ENCODE measurements at regions not wholly inside any gene's neighbourhood (a gene's known extent, or its start where the extent isn't known, plus 50 kb on each side); places are given as distances from the start of the nearest gene placed in this dataset.
"Not testable (repeated sequence)": the region's sequence is repeated elsewhere in the genome, so short reads cannot be mapped to it uniquely, and the experiment has no call there.

DNA sequence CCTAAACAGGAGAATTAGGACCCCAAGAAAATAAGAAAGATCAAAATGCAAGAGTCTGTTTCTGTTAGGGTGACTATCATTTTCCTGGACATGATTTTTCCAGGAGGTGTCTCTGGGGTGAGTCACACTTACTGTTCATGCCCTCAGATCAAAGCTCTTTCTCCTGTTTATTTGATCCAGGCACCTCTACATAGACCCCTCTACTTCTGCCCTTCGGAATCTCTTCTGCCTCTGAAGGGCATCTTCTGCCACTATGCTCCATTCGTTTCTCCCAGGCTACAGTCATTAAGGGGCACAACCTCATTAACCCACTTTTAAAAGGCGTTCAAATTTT lies 1328.0 kb downstream of the GATA3 start:
- DNase-seq (ENCODE audit: extremely low read depth in 1 of 2, low read depth in 1 of 2): no peak

GRCh38 chr10:9390516-9390915 lies 1336.0 kb downstream of the GATA3 start:
- DNase-seq (ENCODE audit: extremely low read depth in 1 of 2, low read depth in 1 of 2): no peak

- DNase-seq (ENCODE audit: extremely low read depth in 1 of 2, low read depth in 1 of 2): no peak
Observed at GRCh38 chr10:9399275-9399983, 1344.9 kb downstream of the GATA3 start.

GRCh38 chr10:9402067-9402466 lies 1347.6 kb downstream of the GATA3 start:
- DNase-seq (ENCODE audit: extremely low read depth in 1 of 2, low read depth in 1 of 2): not testable (repeated sequence)

GRCh38 chr10:9402507-9403195 lies 1348.2 kb downstream of the GATA3 start:
- not testable (repeated sequence) for DNase-seq (ENCODE audit: extremely low read depth in 1 of 2, low read depth in 1 of 2)

- DNase-seq (ENCODE audit: extremely low read depth in 1 of 2, low read depth in 1 of 2): not testable (repeated sequence)
Observed at GRCh38 chr10:9407201-9407600, 1352.7 kb downstream of the GATA3 start.

DNA sequence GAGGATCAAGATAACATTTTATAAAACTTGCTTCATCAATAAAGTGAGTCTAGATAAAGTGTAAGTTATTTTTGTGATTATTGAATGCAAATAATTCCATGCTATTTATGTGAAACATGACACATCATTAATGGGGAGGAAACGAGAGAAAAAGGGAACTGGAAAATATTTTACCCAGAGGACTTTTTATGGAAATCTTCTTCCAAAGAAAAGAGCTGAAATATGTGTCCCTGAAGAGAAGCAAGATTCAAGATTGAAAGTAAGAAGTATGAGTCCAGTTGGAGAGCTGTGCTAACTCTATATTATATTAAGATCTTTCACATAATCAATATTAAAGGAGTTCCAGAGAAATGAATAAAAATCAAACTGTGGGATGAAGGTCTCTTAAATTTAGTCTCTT lies 1361.8 kb downstream of the GATA3 start:
- no peak for DNase-seq (ENCODE audit: extremely low read depth in 1 of 2, low read depth in 1 of 2)

GRCh38 chr10:9419757-9420156 lies 1365.3 kb downstream of the GATA3 start:
- no peak for DNase-seq (ENCODE audit: extremely low read depth in 1 of 2, low read depth in 1 of 2)

GRCh38 chr10:9427209-9427608 lies 1372.7 kb downstream of the GATA3 start:
- DNase-seq (ENCODE audit: extremely low read depth in 1 of 2, low read depth in 1 of 2): no peak

GRCh38 chr10:9437131-9437530 lies 1382.6 kb downstream of the GATA3 start:
- no peak for DNase-seq (ENCODE audit: extremely low read depth in 1 of 2, low read depth in 1 of 2)

DNA sequence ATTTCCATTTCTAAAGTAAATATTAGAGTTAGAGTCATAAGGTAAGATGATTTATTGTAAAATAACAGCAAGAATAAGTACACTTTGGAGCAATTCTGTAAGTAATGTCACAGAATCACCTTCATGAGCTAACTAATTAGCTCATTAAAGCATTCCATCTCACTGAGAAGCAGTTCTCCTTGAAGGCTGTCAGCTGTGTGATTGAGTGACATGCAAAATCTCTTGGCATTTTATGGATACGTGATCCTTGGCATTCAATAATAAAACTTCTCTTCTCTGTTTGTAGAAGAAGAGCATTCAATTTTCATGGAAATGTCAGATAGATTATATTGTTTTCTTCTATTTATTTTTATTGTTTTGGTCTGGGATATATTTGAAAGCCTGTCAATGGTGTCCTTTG lies 1389.3 kb downstream of the GATA3 start:
- no peak for DNase-seq (ENCODE audit: extremely low read depth in 1 of 2, low read depth in 1 of 2)

DNA sequence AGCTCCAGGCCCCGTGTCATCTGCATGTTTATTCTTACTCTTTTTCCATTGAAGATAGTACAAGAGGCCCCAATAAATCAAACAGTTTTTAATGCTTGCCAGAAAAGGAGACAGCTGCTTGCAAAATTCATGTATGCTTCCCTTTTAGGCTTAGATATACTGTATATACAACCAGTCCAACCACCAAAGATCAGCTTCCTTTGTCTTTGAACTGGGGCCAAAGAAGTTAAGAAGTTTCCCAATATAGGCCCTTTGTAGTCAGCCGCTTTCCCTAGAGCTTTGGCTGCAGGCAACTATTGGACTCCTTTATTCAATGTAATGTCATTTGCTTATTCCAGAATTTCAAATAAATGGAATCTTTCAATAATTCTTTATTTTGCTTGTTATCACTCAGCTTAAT lies 1395.0 kb downstream of the GATA3 start:
- no peak for DNase-seq (ENCODE audit: extremely low read depth in 1 of 2, low read depth in 1 of 2)

GRCh38 chr10:9450801-9451200 lies 1396.3 kb downstream of the GATA3 start:
- DNase-seq (ENCODE audit: extremely low read depth in 1 of 2, low read depth in 1 of 2): no peak

DNA sequence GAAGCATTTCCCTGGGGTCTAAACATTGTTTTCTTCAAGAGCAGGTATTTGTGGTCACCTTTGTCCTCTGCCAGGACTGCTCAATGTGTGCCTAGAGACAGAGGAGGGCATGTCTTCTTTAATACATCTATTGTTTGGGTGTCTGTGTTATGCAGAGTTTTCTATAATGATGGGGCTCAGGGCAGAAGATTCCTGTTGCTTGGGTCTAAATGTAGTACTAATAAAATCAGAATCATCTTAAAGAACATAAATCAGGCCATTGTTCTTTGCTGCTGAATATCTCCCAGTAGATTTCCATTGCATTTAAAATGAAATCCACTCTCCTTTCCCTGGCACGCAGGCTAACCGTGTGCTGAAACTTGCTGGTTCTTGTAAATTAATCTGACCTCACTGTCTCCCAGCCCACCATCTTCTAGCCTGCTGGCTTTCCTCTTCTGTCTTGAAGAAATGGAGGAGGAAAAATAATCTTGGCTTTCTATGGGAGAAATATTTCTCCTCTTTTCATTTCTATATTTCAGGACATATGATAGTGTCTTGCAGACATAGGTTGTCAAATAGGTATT lies 1396.8 kb downstream of the GATA3 start:
- no peak for DNase-seq (ENCODE audit: extremely low read depth in 1 of 2, low read depth in 1 of 2)

DNA sequence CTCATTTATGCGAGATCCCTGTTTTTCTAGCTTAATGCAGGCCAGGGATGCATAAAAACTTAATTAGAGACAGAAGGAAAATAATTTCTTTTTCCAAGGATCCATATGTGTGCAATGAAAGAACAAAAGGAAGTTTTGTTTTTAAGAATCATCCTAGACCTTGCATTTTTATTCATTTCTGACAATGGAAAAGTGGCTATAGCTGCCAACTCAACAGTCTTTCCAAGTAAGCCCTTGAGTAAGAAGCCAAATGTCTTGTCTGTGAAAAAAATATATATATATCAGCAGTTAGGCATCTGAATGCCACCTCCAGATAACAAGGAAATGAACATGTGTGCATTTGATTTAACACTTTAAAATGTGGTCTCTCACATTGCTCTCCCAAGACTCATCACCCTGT lies 1397.6 kb downstream of the GATA3 start:
- no peak for DNase-seq (ENCODE audit: extremely low read depth in 1 of 2, low read depth in 1 of 2)

GRCh38 chr10:9453871-9454270 lies 1399.4 kb downstream of the GATA3 start:
- DNase-seq (ENCODE audit: extremely low read depth in 1 of 2, low read depth in 1 of 2): not testable (repeated sequence)

GRCh38 chr10:9469663-9470205 lies 1415.2 kb downstream of the GATA3 start:
- no peak for DNase-seq (ENCODE audit: extremely low read depth in 1 of 2, low read depth in 1 of 2)

- DNase-seq (ENCODE audit: extremely low read depth in 1 of 2, low read depth in 1 of 2): no peak
Observed at GRCh38 chr10:9470581-9470980, 1416.1 kb downstream of the GATA3 start.

DNA sequence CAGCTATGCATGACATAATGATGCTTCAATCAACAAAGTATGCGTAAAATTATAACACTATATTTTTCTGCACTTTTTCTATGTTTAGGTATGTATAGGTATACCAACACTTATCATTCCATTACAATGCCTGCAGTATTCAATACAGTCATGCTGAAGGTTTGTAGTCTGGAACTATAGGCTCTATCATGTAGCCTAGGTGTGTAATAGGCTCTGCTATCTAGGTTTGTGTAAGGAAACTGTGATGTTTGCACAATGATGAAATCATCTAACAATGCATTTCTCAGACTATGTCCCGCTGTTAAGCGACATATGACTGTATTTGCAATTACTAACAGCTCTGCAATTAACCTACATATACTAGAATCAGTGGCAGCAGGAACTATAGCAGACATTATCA lies 1447.5 kb downstream of the GATA3 start:
- no peak for DNase-seq (ENCODE audit: extremely low read depth in 1 of 2, low read depth in 1 of 2)

DNA sequence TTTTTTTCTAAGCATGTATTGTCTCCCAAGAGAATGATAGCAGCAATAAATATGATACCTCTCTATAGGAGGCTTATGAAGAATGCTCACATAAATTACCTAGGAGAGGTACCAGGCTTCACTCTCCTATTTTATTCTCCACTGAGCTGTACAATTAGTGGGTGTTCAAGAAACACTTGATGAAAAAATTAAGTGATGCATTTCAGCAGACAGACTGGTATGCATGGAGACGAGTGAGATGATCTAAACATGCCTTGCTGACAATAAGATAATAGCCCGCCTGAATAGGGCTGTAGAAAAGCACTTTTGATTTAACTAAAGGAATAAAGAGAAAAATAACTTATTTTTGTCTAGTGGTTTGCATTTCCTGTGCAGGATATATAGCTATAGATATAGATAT lies 1449.7 kb downstream of the GATA3 start:
- DNase-seq (ENCODE audit: extremely low read depth in 1 of 2, low read depth in 1 of 2): no peak

DNA sequence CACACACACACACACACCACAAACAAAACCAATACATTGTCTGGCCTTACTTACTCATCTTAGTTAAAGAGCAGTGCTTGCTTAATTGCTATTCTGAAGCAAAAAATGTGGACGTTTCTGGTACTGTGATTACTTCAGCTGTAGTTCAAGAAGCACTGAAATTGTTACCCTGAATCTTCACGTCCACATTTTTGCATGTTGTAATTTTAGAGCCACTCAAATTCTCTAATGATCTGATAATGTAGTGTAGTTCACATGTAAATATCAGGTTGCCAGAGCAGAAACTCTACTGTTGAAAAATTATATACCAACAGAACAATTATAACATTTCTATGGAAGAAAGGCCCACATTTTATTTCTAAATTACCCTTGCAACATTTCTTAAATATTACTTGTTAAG lies 1451.1 kb downstream of the GATA3 start:
- DNase-seq (ENCODE audit: extremely low read depth in 1 of 2, low read depth in 1 of 2): no peak

- DNase-seq (ENCODE audit: extremely low read depth in 1 of 2, low read depth in 1 of 2): no peak
Observed at GRCh38 chr10:9508606-9509005, 1454.1 kb downstream of the GATA3 start.
